ENCODE measurements at regions not wholly inside any gene's neighbourhood (a gene's known extent, or its start where the extent isn't known, plus 50 kb on each side); places are given as distances from the start of the nearest gene placed in this dataset.
A peak's percentile ranks its signal among the peaks of the same experiment; 100 is the strongest.
"Not testable (repeated sequence)": the region's sequence is repeated elsewhere in the genome, so short reads cannot be mapped to it uniquely, and the experiment has no call there.

GRCh38 chr18:41899535-41899934, 55.5 kb upstream of the PIK3C3 start:
- H3K36me3 ChIP-seq (replicated peaks; ENCODE audit: control insufficient read depth, insufficient read depth, low read length), result no peaks in the 10 kb centered on the region
- no peak for DNase-seq
- no peak overlapping the region for H3K4me3 ChIP-seq (ENCODE audit: insufficient read depth, low read depth, low read length)
- no peaks in the 10 kb centered on the region for H3K27me3 ChIP-seq (ENCODE audit: control insufficient read depth, insufficient read depth, low read length)

GRCh38 chr18:41893432-41893831, 61.6 kb upstream of the PIK3C3 start:
- no peak overlapping the region for H3K4me3 ChIP-seq (ENCODE audit: insufficient read depth, low read depth, low read length)
- no peaks in the 10 kb centered on the region for H3K36me3 ChIP-seq (replicated peaks; ENCODE audit: control insufficient read depth, insufficient read depth, low read length)
- DNase-seq, result no peak
- H3K27me3 ChIP-seq (ENCODE audit: control insufficient read depth, insufficient read depth, low read length), result no peaks in the 10 kb centered on the region

GRCh38 chr18:41887100-41887499, 67.9 kb upstream of the PIK3C3 start:
- Histone ChIP-seq H3K36me3 (replicated peaks; ENCODE audit: control insufficient read depth, insufficient read depth, low read length) (no peaks in the 10 kb centered on the region), H3K4me3 (ENCODE audit: insufficient read depth, low read depth, low read length) (no peak overlapping the region), H3K27me3 (ENCODE audit: control insufficient read depth, insufficient read depth, low read length) (no peaks in the 10 kb centered on the region)
- DNase-seq, result no peak

- DNase-seq, result no peak
- no peak overlapping the region for H3K4me3 ChIP-seq (ENCODE audit: insufficient read depth, low read depth, low read length)
- H3K27me3 ChIP-seq (ENCODE audit: control insufficient read depth, insufficient read depth, low read length), result no peaks in the 10 kb centered on the region
- no peaks in the 10 kb centered on the region for H3K36me3 ChIP-seq (replicated peaks; ENCODE audit: control insufficient read depth, insufficient read depth, low read length)
Observed at GRCh38 chr18:41886126-41886807, 68.8 kb upstream of the PIK3C3 start.

- H3K27me3 ChIP-seq (ENCODE audit: control insufficient read depth, insufficient read depth, low read length), result no peaks in the 10 kb centered on the region
- no peak overlapping the region for H3K4me3 ChIP-seq (ENCODE audit: insufficient read depth, low read depth, low read length)
- DNase-seq, result no peak
- no peaks in the 10 kb centered on the region for H3K36me3 ChIP-seq (replicated peaks; ENCODE audit: control insufficient read depth, insufficient read depth, low read length)
Observed at GRCh38 chr18:41881285-41881684, 73.7 kb upstream of the PIK3C3 start.

- H3K4me3 ChIP-seq (ENCODE audit: insufficient read depth, low read depth, low read length), result no peak overlapping the region
- DNase-seq, result no peak
- no peaks in the 10 kb centered on the region for H3K36me3 ChIP-seq (replicated peaks; ENCODE audit: control insufficient read depth, insufficient read depth, low read length)
- H3K27me3 ChIP-seq (ENCODE audit: control insufficient read depth, insufficient read depth, low read length), result no peaks in the 10 kb centered on the region
Observed at GRCh38 chr18:41879256-41879655, 75.8 kb upstream of the PIK3C3 start.

GRCh38 chr18:41875094-41875780, 79.8 kb upstream of the PIK3C3 start:
- no peak for DNase-seq
- Histone ChIP-seq H3K36me3 (replicated peaks; ENCODE audit: control insufficient read depth, insufficient read depth, low read length) (no peaks in the 10 kb centered on the region), H3K27me3 (ENCODE audit: control insufficient read depth, insufficient read depth, low read length) (no peaks in the 10 kb centered on the region), H3K4me3 (ENCODE audit: insufficient read depth, low read depth, low read length) (no peak overlapping the region)

GRCh38 chr18:41873730-41874129, 81.3 kb upstream of the PIK3C3 start:
- H3K27me3 ChIP-seq (ENCODE audit: control insufficient read depth, insufficient read depth, low read length), result no peaks in the 10 kb centered on the region
- no peak overlapping the region for H3K4me3 ChIP-seq (ENCODE audit: insufficient read depth, low read depth, low read length)
- no peaks in the 10 kb centered on the region for H3K36me3 ChIP-seq (replicated peaks; ENCODE audit: control insufficient read depth, insufficient read depth, low read length)
- no peak for DNase-seq

- no peaks in the 10 kb centered on the region for H3K27me3 ChIP-seq (ENCODE audit: control insufficient read depth, insufficient read depth, low read length)
- no peaks in the 10 kb centered on the region for H3K36me3 ChIP-seq (replicated peaks; ENCODE audit: control insufficient read depth, insufficient read depth, low read length)
Observed at GRCh38 chr18:41872206-41872605, 82.8 kb upstream of the PIK3C3 start.

GRCh38 chr18:41871229-41872000, 83.6 kb upstream of the PIK3C3 start:
- Histone ChIP-seq H3K27me3 (ENCODE audit: control insufficient read depth, insufficient read depth, low read length) (no peaks in the 10 kb centered on the region), H3K4me3 (ENCODE audit: insufficient read depth, low read depth, low read length) (no peak overlapping the region), H3K36me3 (replicated peaks; ENCODE audit: control insufficient read depth, insufficient read depth, low read length) (no peaks in the 10 kb centered on the region)
- DNase-seq, result no peak

More at GRCh38 chr18:41872206-41872605, 82.8 kb upstream of the PIK3C3 start:
- DNase-seq, result no peak
- no peak overlapping the region for H3K4me3 ChIP-seq (ENCODE audit: insufficient read depth, low read depth, low read length)

- Histone ChIP-seq H3K27me3 (ENCODE audit: control insufficient read depth, insufficient read depth, low read length) (no peaks in the 10 kb centered on the region), H3K4me3 (ENCODE audit: insufficient read depth, low read depth, low read length) (no peak overlapping the region), H3K36me3 (replicated peaks; ENCODE audit: control insufficient read depth, insufficient read depth, low read length) (no peaks in the 10 kb centered on the region)
- no peak for DNase-seq
Observed at GRCh38 chr18:41870817-41871216, 84.2 kb upstream of the PIK3C3 start.

- Histone ChIP-seq H3K36me3 (replicated peaks; ENCODE audit: control insufficient read depth, insufficient read depth, low read length) (no peaks in the 10 kb centered on the region), H3K27me3 (ENCODE audit: control insufficient read depth, insufficient read depth, low read length) (no peaks in the 10 kb centered on the region), H3K4me3 (ENCODE audit: insufficient read depth, low read depth, low read length) (no peak overlapping the region)
- no peak for DNase-seq
Observed at GRCh38 chr18:41870191-41870590, 84.8 kb upstream of the PIK3C3 start.

GRCh38 chr18:41865796-41866195, 89.2 kb upstream of the PIK3C3 start:
- not testable (repeated sequence) for H3K36me3 ChIP-seq (replicated peaks; ENCODE audit: control insufficient read depth, insufficient read depth, low read length); H3K27me3 ChIP-seq (ENCODE audit: control insufficient read depth, insufficient read depth, low read length); H3K4me3 ChIP-seq (ENCODE audit: insufficient read depth, low read depth, low read length); DNase-seq

GRCh38 chr18:41864216-41864615, 90.8 kb upstream of the PIK3C3 start:
- peak; percentile 12 for DNase-seq
- Histone ChIP-seq H3K4me3 (ENCODE audit: insufficient read depth, low read depth, low read length) (no peak overlapping the region), H3K36me3 (replicated peaks; ENCODE audit: control insufficient read depth, insufficient read depth, low read length) (no peaks in the 10 kb centered on the region), H3K27me3 (ENCODE audit: control insufficient read depth, insufficient read depth, low read length) (no peaks in the 10 kb centered on the region)

GRCh38 chr18:41862921-41863320, 92.1 kb upstream of the PIK3C3 start:
- Histone ChIP-seq H3K4me3 (ENCODE audit: insufficient read depth, low read depth, low read length) (no peak overlapping the region), H3K27me3 (ENCODE audit: control insufficient read depth, insufficient read depth, low read length) (no peaks in the 10 kb centered on the region), H3K36me3 (replicated peaks; ENCODE audit: control insufficient read depth, insufficient read depth, low read length) (no peaks in the 10 kb centered on the region)
- no peak for DNase-seq
